Lower leg skin (tissue), 3 donors: ENCODE measurements at regions not wholly inside any gene's neighbourhood (a gene's known extent, or its start where the extent isn't known, plus 50 kb on each side); places are given as distances from the start of the nearest gene placed in this dataset.

Source experiments
- POLR2A ChIP-seq, 2 donors: fragments of 450-650 bp; IDR thresholded peaks; one replicate each; pipeline ENCODE4 v1.6.1; 2016 to 2017; ENCODE audit warnings: antibody characterized with exemption in 2 of 2, mild to moderate bottlenecking in 1 of 2, moderate library complexity in 1 of 2
- TF ChIP-seq, protein P1 (sequence below), 3 donors: fragments of 450-650 bp; IDR thresholded peaks; one replicate each; pipeline ENCODE4 v1.5.1; 2016; ENCODE audit warnings: antibody characterized with exemption in 3 of 3, mild to moderate bottlenecking in 3 of 3, moderate library complexity in 2 of 3

DNA sequence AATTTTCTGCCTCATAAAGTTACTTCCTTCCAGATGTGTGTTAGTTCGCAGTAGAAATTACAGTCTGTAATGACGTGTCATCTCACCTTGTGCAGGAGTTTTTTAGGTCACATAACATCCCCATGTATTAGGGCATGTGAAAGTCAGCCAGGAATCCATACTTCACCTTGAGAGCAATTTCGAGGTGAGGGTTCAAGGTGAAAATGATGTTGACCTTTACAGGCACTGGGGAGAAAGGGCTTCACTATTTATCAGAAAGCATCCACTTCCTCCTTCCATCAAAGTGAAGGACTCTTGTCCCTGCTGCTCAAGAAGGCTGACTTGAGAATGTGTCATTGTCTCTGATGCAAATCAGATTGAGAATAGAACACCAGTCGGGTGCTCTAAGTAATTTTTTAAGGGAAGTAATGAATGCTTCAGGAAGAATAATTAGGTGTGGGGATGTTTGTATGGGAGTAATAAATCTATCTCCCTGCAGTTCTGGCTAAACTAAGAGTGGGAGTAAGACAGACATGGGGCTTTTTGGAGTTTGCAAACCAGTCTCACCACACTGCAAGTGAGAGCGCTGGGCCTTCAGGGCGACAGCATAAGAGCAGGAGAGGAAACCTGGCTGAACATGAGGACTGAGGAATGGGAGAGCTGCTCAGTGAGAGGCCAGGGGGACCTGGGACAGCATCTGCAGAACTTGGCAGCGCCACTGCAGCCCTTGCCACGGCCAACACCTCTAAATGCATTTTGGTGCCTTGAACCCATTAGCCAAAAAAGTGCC is 85.9 kb upstream of the IL12A start:
- no peak for TF ChIP-seq POLR2A (IDR thresholded peaks at IDR 0.05)
- TF ChIP-seq, protein P1, sequence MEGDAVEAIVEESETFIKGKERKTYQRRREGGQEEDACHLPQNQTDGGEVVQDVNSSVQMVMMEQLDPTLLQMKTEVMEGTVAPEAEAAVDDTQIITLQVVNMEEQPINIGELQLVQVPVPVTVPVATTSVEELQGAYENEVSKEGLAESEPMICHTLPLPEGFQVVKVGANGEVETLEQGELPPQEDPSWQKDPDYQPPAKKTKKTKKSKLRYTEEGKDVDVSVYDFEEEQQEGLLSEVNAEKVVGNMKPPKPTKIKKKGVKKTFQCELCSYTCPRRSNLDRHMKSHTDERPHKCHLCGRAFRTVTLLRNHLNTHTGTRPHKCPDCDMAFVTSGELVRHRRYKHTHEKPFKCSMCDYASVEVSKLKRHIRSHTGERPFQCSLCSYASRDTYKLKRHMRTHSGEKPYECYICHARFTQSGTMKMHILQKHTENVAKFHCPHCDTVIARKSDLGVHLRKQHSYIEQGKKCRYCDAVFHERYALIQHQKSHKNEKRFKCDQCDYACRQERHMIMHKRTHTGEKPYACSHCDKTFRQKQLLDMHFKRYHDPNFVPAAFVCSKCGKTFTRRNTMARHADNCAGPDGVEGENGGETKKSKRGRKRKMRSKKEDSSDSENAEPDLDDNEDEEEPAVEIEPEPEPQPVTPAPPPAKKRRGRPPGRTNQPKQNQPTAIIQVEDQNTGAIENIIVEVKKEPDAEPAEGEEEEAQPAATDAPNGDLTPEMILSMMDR (IDR thresholded peaks at IDR 0.05), result no peak
